ENCODE measurements at regions not wholly inside any gene's neighbourhood (a gene's known extent, or its start where the extent isn't known, plus 50 kb on each side); places are given as distances from the start of the nearest gene placed in this dataset.
"Not testable (repeated sequence)": the region's sequence is repeated elsewhere in the genome, so short reads cannot be mapped to it uniquely, and the experiment has no call there.

DNA sequence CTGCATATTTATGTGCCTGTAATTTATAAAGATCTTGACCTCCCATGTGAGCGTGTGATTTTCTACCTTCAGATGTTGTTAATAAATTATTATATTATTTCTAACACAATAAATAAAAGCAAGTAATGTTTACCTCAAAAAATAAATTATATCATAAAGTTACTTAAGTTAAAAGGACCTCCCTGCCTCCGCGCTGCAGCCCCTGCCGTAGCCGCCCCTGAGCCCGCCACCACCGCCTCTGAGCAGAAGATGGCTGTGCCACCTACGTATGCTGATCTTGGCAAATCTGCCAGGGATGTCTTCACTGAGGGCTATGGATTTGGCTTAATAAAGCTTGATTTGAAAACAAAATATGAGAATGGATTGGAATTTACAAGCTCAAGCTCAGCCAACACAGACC, 119.6 kb upstream of the BRWD3 start:
- DNase-seq (ENCODE audit: low spot score), result no peak

DNA sequence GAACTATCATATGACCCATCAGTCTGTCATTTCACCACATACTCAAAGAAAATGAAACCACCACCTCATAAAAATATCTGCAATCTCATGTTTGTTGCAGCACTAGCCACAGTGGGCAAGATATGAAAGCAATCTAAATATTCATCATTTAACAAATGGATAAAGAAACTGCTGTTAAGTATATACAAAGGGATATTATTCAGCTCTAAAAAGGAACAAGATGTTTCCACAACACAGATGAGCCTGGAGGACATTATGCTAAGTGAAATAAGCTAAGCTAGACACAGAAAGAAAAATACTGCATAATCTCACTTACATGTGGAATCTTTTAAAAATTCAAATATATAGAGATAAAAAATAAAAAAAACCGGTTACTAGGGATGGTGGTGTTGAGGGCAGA, 108.2 kb upstream of the BRWD3 start:
- no peak for DNase-seq (ENCODE audit: low spot score)

DNA sequence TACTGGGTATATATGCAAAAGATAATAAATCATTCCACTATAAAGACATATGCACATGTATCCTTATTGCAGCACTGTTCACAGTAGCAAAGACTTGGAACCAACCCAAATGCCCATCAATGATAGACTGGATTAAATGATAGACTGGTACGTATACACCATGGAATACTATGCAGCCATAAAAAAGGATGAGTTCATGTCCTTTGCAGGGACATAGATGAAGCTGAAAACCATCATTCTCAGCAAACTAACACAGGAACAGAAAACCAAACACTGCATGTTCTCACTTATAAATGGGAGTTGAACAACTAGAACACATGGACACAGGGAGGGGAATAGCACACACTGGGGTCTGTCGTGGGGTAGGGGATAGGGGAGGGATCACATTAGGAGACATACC, 102.7 kb upstream of the BRWD3 start:
- not testable (repeated sequence) for DNase-seq (ENCODE audit: low spot score)

DNA sequence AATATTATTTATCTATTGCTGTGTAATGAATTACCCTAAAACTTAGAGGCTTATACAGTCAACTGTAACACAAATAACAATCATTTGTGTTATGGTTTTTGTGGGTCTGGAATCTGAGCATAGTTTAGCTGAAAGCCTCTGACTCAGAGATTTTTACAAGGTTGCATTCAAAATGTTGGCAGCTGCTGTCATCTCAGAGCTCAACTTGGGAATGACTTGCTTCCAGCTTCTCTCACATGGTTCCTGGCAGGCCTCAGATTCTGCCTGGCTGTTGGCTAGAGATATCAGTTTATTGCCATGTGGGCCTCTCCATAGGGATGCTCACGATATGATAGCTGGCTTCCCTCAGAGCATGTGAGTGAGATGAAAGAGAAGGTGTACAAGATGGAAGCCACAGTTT, 70.2 kb upstream of the BRWD3 start:
- no peak for DNase-seq (ENCODE audit: low spot score)

DNA sequence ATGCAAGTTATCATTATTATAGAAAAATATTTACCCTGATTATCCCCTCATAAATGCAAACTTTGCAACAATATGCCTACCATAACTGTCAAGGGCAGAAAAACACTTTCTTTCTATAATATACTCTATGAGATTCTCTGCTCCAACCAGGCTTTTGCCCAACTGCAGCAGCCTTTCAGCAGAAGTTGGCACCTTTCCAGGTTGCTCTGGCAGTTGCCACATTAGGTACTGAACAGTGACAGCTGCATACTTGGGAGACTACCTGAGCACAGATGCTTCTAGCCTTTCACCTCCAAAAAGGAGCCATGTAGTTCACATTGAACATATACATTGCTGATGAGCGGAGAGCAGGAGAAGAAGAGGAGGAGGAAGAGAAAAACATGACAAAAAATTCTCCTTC, 69.5 kb upstream of the BRWD3 start:
- DNase-seq (ENCODE audit: low spot score), result no peak

GRCh38 chrX:80876877-80877276, 67.2 kb upstream of the BRWD3 start:
- peak; percentile 16 for DNase-seq (ENCODE audit: low spot score)

All from hepatic stellate cell (primary cell).